SH-SY5Y (cell line): ENCODE measurements at regions not wholly inside any gene's neighbourhood (a gene's known extent, or its start where the extent isn't known, plus 50 kb on each side); places are given as distances from the start of the nearest gene placed in this dataset.

Experiments
- GATA2 ChIP-seq: IDR thresholded peaks from 2 replicates; pipeline ENCODE4 v1.6.1; 2011; ENCODE audit warnings: mild to moderate bottlenecking, low read depth, low read length
- GATA3 ChIP-seq: IDR thresholded peaks from 2 replicates; pipeline ENCODE4 v1.6.1; 2011; ENCODE audit warnings: low read depth, mild to moderate bottlenecking, low read length, moderate library complexity

- no peak for TF ChIP-seq GATA2
- no peak for TF ChIP-seq GATA3
Observed at GRCh38 chr5:68846828-68847227, 247.0 kb upstream of the SLC30A5 start.
